Posterior vena cava (tissue), 2 donors: ENCODE measurements at regions not wholly inside any gene's neighbourhood (a gene's known extent, or its start where the extent isn't known, plus 50 kb on each side); places are given as distances from the start of the nearest gene placed in this dataset.

Experiments used
- DNase-seq: peaks from one replicate; pipeline ENCODE4 v3.0.0-alpha.2; 2020; ENCODE audit warnings: low spot score
- intact Hi-C, 2 donors: fragments of 100-400 bp; cut with DNase I; formaldehyde crosslinking; loops; one replicate each; pipeline versions ENCODE4 v1.14.1 to v1.14.2; 2022 to 2023
- donor health status: DM: yes; HTN: yes; CAD: no.
- donor health status: DM: yes; HTN: yes; CAD: no.

DNA sequence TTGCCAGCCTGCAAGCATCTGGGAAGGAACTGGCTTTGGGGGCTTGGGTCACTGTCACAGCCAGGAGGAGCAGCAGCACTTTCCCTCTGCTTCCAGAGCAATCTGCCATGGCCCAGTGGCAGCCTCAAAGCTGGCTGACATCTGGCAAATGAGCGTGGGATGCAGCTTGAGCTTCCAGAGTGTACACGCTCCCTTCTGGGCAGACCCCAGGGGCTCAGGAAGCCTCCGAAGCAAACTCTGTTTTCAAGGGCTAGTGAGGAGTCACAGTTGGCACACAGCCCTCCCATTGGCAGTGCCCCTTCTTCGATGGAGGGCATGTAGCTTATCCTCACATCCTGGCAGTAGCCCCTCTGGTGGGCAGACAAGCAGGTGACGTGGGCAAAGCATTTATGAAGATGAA, 249.6 kb downstream of the ENGASE start:
- DNase-seq: no peak

DNA sequence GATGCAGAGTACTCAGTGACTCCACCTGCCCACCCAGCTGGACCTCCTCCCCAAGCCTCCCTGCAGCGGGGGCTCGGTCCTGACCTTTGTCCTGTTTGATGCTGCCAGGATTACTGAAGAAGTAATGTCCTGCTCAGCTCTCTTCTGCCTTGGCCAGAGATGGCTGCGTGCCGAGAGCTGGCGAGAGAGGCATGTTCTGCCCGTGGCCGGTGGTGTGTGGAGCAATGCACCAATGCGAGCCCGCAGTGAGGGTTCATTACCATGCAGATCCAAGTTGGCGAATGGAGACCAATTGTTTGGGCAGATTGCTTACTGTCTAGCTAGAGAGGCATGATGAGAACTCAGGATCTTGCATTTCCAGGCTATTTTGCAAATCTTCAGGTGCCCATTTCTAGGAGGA, 248.9 kb downstream of the ENGASE start:
- intact Hi-C loops: no loop called here
- DNase-seq: no peak

More for the DNA sequence above, 249.6 kb downstream of the ENGASE start:
- intact Hi-C loops: no loop called here

DNA sequence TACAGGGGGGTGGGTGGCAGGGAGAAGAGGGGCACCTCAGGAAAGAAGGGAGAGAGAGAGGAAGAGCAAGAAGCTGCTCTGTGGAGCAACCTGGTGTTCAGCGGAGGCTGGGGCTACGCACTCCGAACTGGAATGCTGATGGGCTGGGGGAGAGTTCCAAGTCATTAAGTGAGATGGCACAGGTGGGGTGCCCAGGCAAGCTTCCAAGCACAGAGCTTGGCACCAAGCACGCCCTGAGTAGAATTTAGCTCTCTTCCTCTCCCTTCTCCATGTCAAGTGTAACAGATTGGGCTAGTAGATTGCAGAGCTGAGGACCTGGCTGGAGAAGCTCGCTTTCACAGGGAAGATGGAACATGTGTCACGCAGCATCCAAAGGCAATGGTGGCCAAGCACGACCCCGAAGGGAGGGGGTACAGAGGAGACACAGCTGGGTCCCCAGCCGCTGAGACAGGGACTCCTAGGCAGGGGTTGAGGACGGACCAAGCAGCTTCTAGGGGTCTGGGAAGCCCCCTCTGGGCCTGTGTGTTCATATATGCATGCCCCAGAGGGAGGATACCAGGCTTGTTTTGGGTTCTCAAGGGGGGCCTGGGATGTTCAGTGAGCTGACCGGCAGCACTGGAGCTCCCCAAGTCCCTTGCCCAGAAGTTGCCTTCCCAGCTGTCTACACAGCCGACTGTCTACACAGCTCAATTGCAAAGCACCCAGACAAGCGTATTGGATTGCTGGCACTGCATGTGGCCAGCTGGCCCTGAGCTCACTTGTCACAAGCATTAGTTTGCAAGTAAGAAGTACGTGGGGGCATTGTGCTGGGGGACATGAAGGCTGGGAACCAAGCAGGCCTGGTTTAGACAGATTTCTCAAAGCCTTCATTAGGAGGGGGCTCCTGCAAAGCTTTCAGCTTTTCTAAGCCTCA, 247.8 kb downstream of the ENGASE start:
- intact Hi-C loops: no loop called here

DNA sequence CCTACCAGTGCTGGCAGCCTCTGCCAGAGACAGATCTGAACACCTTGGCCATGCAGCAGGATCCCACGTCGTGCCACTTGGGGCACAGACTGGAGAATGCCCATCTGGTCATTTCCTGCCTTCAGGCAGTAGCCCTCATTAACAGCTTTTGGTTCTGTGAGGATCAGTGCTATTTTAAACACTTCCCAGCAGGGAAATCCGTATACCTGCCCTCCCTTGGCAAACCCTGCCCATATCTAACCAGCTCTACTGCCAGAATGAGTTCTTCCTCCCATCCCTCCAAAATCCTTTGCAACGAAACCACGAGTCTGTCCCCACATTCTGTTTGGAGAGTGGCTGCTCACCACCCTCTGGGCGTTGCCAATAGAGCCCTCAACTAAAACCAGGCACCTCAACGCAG, 245.7 kb downstream of the ENGASE start:
- intact Hi-C loops: no loop called here
- DNase-seq: no peak

More for the DNA sequence above, 247.8 kb downstream of the ENGASE start:
- no peak for DNase-seq

DNA sequence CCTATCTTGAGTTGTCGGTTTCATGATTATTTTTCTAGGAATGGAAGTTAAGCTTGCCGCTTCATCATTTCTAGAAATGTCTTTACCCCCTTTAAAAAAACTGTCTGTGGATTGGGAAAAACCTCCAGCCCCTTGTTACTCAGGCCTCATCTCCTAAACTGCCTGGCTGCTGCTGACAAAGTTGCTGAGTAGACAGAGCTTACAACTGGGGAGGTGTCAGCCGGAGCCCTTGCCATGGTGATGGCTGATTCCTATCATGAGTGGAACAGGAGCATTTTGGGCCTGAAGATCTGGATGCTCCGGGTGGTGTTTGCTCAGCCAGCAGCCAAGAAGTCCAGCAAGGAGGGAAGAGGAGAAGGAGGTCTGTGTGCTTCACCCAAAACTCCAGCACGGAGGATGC, 243.3 kb downstream of the ENGASE start:
- DNase-seq: no peak
- intact Hi-C loops: no loop called here

DNA sequence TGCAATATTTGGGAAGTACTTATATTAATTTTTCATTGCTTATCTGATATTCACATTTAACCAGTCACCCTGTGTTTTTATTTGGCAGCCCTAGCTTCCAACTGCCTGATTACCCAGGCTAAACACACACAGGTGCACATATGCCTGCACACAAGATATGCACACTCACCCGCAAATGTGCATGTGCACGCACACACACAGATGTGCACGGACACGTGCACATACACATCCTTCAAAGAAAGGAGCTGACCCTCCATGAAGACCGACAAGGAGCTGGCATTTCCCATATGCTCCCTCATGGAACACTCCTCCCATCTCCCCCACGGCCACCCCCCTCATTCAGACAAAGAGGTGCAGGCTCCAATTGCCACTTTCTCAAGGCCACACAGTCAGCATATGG, 242.2 kb downstream of the ENGASE start:
- intact Hi-C loops: no loop called here
- DNase-seq: no peak

DNA sequence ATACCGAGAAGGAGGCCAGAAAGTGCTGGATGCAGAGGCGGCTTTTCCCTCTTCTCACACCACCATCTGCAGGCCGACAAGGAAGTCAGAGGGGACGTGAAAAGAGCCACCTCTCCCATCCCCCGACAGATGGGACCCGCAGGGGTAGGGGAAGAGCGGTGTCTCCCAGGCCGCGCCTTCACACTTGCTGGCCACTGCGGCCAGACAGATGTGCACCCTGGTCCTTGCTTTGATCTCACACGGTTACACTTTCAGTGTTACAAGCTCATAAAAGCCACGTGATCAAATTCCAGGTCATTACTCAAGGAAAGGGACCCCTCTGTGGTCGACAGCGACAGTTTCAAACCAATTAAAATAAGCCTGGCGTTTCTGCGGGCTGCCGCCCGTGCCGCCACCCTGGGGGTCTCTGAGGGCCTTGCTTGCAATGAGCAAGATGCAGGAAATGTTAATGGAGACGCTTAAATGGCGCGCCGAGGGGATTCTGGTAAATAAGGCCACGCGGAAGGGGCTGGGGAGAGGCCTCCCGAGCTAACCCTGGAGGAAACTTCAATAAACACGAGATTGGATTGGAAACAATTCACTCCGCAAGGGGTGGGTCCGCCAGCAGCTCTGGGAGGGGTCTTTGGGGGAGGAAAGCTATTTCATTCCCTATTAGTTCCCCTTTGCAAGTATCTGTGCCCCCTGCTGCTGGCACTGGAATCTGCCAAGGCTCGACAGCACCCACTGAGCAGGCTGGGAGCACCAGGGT, 240.9 kb downstream of the ENGASE start:
- no peak for DNase-seq
- intact Hi-C loops: no loop called here

DNA sequence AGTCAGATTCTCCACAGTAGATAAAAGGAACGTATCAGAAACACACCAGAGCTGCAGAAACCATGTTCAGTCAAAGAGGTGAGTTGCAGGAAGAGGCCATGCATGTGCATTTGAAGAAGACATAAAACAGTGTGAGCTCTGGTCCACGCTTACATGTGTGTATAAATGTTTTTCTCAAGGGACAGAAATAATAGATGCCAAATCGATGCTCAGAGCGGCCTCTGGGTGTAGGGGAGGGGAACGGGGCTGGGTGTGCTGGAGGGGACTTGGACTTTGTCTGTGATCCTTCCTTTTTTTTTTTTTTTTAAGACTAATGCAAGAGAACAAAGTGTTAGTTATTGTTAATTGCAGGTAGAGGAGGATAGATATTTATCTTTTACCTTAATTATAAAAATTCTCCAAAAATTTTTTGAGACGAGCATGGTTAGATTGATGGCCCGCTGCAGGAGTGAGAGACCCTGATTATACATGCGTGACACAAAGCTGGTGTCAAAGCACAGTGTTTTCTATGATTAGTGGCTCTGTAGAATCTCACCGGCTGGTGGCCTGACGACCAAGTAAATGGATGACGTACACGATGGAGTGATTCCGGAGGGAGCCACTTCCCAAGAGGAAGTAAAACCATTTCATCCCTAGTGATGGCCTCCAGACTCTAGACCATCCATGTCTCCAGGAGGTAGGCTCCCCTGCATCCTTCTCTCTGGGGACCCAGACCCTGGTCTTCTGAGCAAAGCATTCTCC, 240.2 kb downstream of the ENGASE start:
- DNase-seq: no peak
- intact Hi-C loops: no loop called here

DNA sequence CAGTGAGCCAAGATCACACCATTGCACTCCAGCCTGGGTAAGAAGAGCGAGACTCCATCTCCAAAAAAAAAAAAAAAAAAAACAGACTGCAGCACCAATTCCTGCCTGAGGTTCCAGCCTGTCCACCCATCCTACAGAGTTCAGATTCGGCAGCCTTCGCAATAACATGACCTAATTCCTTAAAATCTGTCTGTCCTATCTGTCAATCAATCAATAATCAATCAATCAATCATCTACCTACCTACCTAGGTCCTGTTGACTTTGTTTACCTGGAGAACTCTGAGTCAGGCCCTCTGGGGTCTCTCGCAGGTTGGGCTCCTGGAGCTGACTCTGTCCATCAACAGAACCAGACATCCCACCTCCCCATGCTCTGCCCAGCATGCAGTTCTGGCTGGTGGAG, 236.7 kb downstream of the ENGASE start:
- intact Hi-C loops: no loop called here
- DNase-seq: no peak

DNA sequence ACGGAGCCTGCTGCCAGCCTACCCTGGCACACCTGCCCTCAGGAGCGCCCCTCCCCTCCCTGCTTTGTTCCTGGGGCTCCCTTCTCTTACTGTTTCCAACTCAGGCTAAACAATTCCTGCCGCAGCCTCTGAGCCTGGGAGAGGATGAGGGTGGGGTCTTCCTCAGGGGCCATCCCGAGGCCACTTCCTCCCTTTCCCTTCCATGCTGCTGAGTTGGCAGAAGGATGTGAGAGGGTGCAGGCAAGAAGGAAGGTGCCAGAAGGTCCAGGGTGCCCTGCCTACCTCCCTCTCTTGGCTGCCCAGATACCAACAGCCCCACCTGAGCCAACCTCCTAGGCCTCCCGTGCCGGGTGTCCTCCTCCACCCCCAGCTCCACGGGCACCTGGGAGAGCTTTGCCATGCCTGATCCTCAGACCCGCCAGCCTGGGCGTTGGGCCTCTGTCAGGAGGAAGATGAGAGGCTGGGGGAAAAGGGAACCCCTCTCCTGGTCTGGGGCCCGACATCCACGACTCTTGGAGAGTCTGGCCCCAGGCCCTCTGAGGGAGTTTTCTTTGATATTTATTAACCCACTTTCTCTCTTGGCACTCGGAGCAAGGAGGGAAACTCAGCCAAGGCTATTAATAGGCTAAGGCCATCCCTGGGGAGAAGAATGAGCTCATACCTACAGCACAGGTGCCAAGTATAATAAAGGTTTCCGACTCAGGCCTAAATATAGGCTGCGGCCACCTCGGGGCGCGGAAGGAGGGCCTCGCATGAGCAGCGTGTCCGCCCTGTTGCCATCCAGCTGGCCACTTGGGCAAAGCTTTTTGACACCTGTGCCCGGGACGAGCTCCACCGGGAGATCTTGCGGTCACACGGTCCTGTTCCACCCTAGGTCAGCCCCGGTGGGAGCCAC, 232.0 kb downstream of the ENGASE start:
- DNase-seq: no peak
- intact Hi-C loops: no loop called here

DNA sequence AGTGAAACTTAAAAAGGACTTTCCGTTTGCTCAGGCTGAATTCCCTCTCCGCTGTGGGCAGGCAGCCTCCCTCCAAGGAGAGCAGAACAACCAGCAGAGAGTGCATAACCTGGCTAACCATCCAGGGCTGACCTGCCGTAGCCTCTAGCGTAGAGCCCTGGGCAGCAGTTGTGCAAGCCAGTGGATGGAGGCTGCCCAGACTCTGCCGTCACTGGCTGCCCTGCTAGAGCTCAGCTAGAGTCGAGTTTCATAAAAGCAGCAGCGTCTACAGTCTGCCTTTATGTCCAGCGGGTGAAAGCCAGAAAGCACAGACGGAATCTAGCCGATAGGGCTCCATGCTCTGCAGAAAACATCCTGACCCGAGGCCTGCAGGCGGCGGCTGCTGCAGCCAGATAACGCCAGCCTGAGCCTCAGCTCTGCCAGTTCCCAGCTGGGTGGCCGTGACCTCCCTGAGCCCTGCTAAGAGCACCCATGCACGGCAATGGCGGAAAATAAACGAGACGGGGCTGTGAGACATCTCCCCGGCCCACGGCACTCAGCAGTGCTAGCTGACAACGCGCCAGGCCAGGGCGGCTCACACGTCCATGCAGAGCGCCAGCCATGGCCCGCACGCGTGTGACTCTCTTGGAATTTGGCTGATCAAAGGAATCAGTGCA, 231.3 kb downstream of the ENGASE start:
- intact Hi-C loops: no loop called here
- DNase-seq: no peak

DNA sequence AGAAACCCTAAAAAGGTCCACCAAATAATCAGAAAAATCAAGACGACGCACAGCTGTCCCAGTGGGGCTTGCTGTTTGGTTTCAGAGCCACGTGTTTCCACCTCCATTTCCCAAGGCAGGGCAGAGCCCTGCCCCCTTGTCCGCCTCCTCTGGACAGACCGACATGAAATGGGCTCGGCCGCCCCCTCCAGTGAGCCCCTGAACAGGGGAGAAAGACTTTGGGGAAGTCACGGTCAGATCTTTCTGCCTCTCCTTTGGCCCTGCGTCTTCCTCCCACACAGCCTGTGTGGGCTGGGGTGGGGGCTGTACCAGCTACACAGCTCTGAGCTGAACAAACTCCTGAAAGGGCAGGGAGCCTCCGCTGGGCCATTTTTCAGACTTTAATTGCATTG, 230.7 kb downstream of the ENGASE start:
- intact Hi-C loops: no loop called here
- no peak for DNase-seq

DNA sequence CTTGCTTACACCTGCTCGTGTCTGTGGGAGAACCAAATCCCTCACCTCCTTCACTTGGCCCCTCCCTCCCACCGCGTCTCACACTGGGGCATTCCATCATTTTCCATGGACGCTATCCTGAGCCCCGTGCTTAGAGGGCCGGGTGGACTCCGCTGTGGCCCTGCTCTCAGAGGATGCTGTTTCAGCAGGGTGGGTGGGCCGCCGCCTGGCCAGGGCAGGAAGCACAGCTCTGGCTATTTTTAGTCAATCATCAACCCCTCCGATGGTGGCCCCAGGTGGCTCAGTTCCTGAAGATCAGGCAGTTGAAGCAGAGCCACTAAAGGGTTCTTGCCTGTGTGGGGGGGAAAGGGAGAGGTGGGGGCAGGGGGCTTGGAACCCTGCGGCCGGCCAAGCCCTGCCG, 230.3 kb downstream of the ENGASE start:
- no peak for DNase-seq
- intact Hi-C loops: no loop called here

DNA sequence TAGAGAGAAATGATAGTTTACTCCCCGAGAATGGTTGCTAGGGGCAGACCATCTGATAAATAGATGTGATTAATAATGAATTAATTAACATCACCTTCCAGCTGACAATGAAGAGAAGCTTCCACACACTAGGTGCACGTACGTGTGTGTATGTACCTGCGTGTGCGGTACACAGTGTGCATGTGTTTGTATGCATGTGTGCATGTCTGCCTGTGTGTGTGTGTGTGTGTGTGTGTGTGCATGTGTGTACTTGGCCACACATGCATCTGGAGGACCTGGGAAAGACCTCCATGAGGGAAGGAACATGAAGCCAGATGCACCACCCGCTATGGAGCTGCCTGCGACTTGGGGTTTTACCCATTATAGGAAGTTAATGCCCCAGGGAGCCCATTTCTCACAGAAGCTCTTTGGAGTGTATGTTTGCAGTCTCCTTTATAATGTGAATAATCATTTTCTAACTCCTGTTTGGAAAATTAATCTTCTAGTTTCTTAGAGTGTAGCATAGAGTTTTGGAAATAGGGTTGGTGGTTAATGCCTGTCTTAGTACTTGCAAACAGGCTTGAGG, 229.1 kb downstream of the ENGASE start:
- DNase-seq: no peak
- intact Hi-C loops: no loop called here

DNA sequence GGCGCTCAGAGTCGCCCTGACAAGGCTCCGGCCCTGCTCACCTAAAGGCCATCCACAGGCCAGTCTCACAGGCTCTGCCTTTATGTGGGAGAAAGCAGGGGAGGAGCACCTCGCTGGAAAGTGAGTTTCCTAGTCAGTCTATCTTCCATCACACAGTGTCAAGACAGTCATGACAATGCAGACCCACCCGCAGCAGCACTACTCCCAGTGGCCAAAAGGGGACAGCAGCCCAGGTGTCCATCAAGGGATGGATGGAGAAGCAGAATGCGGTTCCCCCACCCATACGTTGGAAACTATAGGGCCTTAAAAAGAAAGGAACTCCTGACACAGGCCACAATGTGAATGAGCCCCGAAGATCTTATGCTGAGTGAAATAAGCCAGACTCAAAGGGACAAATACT, 226.8 kb downstream of the ENGASE start:
- intact Hi-C loops: no loop called here
- no peak for DNase-seq

DNA sequence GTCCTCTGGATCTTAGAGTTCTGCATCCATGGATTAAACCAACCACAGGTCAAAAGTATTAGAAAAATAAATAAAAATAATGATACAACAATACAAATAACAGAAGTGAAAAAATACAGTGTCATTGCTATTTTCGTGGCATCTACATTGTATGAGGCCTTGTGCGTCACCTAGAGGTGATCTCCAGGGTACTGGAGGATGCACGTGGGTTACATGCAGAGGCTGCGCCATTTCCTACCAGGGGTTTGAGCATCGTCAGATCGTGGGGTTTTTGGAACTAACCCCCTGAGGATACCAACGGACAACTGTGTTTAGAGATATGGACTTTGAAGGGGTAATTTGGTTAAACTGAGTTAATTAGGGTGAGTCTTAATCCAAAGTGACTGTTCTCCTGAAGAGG, 224.7 kb downstream of the ENGASE start:
- intact Hi-C loops: no loop called here
- DNase-seq: no peak

DNA sequence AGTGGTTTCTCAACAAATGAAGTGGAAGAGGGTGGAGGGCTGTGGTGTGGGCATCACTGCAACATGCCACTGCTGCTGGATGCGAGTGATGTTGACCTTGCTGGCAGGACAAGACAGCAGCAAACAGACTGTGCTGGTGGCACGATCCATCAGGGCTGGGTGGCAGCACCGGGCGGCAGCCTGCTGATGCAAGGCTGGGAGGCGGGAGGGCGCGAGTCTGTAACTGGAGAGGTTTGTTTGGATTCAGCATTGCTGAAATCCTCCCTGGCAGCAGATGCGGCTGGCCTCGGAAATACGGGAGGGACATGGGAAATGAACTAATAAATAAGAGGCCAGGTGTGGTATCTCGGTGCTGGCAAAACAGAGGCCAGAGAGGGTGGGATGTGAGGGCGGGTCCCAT, 224.2 kb downstream of the ENGASE start:
- intact Hi-C loops: no loop called here
- no peak for DNase-seq

DNA sequence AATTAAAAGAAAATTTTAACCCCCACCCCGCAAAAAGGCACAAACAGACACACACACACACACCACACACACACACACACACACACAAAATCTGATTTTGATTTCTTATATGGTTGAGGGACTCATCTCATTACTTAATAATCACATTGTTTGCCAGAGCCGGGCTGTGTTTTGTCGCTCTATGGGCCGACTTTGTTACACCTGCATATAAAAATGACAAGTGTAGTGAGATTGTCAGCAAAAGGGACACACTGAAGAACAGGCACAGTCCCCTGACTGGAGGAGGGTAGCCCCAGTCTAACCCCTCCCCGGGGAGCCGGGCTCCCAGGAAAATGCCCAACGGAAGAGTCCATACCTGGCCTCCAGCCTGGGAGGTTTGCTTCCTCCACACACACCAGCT, 221.6 kb downstream of the ENGASE start:
- intact Hi-C loops: no loop called here
- DNase-seq: no peak
